ENCODE measurements at regions not wholly inside any gene's neighbourhood (a gene's known extent, or its start where the extent isn't known, plus 50 kb on each side); places are given as distances from the start of the nearest gene placed in this dataset.

DNA sequence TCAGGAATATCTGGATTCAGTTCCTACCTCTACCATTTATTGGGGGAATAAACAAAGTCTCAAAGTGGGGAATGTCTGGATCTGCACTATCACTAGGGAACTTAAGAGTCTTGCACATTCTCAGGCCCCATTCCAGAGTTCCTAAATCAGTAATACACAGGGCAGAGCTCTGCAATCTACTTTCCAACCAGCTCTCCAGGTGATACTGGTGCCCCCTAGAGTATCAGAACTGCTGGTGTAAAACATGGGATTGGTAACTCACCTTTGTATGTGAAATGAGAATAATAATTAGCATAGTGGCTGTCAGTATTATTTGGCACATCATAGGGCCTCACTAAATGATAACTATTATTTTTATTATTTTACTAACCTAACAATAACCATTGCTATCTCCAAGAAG, 278.8 kb upstream of the IMPG1 start:
- in situ Hi-C loops (cut with HindIII; ENCODE audit: low pct_unique_long_range_greater_than_20kb, low sequenced_read_pairs): no loop called here

DNA sequence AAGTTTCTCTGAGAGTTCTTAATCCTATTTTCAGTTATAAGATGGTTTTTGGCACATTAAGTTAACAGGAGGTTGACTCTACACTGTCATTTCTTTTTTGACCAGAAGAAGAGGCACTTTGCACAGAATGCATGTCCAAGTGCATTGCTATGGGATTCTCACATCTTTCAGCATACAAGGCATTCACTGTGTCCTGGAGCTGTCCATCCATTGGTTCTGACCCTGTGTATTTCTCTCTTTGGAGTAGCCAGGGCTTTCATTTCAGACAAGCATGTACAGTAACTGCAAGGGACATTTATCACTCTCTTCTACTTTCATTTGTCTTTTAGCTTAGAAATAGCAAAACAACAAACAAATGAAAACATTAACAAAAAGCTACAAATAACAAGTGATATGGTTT, 275.1 kb upstream of the IMPG1 start:
- in situ Hi-C loops (cut with HindIII; ENCODE audit: low pct_unique_long_range_greater_than_20kb, low sequenced_read_pairs): no loop called here

More for the DNA sequence above, 278.8 kb upstream of the IMPG1 start:
- no peak for DNase-seq (ENCODE audit: low read depth)

DNA sequence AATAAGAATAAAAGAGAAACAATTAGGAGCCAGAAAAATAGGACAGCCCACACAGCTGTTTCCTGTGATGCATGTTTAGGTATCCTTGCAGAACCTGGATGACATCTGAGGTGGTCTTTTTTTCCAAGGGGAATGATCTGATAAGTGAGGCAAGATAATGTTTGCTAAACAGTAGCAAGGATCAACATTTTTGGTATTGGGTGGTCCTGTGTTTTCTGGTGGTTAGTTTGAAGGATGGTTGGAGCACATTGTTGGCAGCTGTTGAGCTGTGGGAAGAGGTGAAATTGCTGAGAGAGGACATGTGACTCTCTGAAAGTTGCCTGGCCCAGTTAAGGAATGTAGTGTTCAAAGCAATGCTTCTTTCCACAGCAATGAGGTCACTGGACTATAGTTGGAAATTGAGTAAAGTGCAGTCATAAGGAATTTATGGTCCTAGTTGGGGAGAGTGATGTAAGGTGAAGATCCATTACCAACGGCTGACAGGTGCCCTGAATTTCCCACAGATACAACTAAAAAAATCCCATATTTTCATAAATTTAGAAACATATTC, 270.2 kb upstream of the IMPG1 start:
- DNase-seq (ENCODE audit: low read depth): no peak
- in situ Hi-C loops (cut with HindIII; ENCODE audit: low pct_unique_long_range_greater_than_20kb, low sequenced_read_pairs): no loop called here

More for the DNA sequence above, 275.1 kb upstream of the IMPG1 start:
- no peak for DNase-seq (ENCODE audit: low read depth)

DNA sequence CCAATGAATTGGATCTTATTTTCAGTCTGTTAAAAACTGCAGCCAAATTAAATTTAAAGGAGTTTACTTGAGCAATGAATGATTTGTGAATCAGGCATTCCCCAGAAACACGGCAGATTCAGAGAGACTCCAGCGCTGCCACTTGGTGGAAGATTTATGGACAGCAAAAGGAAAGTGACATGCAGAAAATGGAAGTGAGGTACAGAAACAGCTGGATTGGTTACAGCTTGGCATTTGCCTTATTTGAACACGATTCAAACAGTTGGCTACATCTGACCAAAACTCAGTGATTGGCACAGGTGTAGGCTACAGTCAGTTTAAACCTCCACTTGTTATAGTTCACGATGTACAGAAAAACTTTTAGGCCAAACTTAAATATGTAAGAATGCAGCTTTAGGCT, 257.6 kb upstream of the IMPG1 start:
- DNase-seq (ENCODE audit: low read depth): no peak
- in situ Hi-C loops (cut with HindIII; ENCODE audit: low pct_unique_long_range_greater_than_20kb, low sequenced_read_pairs): no loop called here

DNA sequence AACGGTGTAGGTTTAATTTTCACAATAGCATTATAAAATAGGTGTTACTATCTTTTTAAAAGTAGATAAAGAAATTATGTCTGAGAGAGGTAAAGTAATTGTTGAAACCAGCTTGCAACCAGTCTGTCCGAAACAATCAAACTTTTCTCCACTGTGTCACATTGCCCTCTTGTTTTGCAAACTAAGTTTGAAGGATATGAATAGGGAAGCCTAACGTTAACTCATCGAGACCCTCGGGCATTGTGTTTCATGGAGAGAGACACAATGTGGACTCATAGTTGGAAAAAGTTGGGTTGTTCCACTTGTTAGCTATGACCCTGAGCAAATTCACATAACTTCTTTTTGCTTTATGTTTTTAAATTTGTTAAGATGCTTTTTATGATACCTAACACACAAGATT, 254.4 kb upstream of the IMPG1 start:
- no peak for DNase-seq (ENCODE audit: low read depth)
- in situ Hi-C loops (cut with HindIII; ENCODE audit: low pct_unique_long_range_greater_than_20kb, low sequenced_read_pairs): no loop called here

All from Caki2 (cell line).